T47D (cell line): ENCODE measurements at regions not wholly inside any gene's neighbourhood (a gene's known extent, or its start where the extent isn't known, plus 50 kb on each side); places are given as distances from the start of the nearest gene placed in this dataset.
A peak's percentile ranks its signal among the peaks of the same experiment; 100 is the strongest.

ENCODE experiments used
- DNase-seq, 2 experiments: peaks; one replicate each; pipeline versions ENCODE4 v3.0.0 to v3.0.0-alpha.2; 2011 to 2012; ENCODE audit warnings: low read depth in 1 of 2, low spot score in 1 of 2
- JUND ChIP-seq: IDR thresholded peaks from 2 replicates; pipeline ENCODE4 v1.6.1; 2012; ENCODE audit warnings: low read depth
- in situ Hi-C: cut with HindIII; loops from 2 replicates; pipeline ENCODE4 v1.10.0; 2016; ENCODE audit warnings: low sequenced_read_pairs, low pct_unique_long_range_greater_than_20kb

DNA sequence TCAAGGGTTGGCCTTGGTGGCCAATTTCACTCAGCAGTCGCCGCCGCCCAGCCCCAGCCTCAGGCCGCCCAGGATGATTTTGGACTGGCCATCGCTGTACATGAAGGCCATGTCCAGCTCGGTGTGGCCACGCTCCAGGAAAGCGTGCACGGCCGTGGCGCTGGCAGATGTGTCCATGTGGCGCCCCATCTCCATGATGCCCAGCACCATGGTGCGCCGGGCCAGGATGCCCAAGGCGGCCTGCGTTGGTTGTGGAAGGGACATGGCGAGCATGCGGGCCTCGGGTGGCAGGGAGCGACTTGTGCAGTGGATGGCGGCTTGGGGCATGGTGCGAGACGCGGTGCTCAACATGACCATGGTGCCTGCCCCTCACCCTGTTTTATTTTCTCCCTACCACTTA is 55.4 kb downstream of the ZCCHC12 start:
- in situ Hi-C loops, result no loop called here
- no peak for TF ChIP-seq JUND
- DNase-seq, result no peak

DNA sequence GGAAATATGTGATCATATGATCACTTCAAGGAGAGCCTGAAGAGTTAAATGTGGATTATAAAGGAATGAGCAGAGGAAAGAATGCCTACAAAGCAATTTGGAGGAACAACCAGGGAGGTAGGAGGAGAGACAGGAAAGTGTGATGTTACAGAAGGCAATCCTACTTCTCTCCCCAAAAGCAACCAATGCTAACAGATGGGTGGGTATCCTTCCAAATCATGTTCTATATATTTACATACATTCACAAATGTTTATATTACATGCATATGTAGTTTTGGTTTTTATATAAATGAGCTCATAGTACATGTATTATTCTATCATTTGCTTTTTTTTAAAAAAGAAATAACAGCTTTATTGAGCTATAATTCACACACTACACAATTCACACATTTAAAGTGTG is 56.0 kb downstream of the ZCCHC12 start:
- in situ Hi-C loops, result no loop called here
- TF ChIP-seq JUND, result no peak

DNA sequence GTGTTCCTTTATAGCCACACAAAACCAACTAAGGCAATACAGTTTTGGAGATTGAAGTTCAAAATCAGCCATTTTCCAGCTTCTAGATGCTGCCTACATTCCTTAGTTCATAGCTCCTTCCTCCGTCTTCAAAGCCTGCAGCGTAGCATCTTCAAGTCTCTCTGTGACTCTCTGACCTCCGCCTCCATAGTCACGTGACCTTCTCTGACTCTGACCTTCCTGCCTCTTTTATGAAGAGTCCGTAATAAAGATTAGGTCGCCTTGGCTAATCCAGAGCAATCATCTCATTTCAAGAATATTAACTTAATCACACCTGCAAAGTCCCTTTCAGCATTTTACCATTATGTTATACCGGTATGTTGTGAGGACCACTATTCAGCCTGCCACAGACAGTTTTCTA is 60.4 kb downstream of the ZCCHC12 start:
- in situ Hi-C loops, result no loop called here
- TF ChIP-seq JUND, result no peak
- no peak for DNase-seq

More for the DNA sequence above, 56.0 kb downstream of the ZCCHC12 start:
- no peak for DNase-seq

DNA sequence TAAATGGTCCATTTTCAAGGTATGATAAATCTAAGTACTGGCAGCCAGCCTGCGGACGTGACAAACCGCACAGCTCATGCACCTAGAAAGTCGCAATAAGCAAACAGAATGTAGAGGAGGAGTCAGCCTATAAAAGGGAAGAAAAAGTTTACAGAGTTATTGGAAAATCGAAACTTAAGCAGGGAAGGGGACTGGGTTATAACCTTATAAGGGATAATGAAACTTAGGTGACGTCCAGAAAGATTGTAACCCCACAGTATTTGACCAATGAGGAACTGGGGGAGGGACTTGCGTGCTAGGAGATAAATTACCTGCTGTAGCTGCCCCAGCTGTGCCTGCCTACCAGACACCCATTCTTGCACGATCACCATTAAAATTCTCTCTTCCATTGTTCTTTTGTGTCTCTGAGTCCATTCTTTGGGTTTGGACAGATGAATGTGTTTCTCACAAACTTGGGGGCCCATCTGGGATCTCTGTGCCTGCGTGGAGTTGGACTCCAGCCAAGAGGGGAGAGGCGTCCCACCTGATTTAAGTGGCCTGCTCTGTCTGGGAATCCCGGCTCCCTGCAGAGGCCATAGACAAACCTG is 61.0 kb downstream of the ZCCHC12 start:
- DNase-seq, result peak in 1 of 2 experiments; percentile 1
- no peak for TF ChIP-seq JUND
- in situ Hi-C loops, result no loop called here

DNA sequence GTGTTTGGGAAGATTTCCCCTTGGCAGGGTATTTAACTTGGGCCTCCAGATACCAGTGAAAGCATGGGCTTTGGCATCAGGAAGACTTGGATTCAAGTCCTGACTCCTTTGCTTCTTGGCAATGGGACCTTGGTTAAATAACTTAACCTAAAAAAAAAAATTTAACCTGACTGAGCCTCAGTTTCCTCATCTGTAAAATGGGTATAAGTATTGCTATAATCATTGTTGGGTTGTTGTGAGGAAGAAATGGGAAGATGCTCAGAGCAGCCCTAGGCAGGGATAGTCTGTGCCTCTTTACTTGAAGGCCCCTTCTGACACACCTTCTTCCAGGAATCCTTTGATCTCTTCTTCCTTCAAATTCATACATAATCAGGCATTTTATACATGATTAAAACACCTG is 70.3 kb downstream of the ZCCHC12 start:
- TF ChIP-seq JUND, result no peak
- DNase-seq, result no peak
- in situ Hi-C loops, result no loop called here

DNA sequence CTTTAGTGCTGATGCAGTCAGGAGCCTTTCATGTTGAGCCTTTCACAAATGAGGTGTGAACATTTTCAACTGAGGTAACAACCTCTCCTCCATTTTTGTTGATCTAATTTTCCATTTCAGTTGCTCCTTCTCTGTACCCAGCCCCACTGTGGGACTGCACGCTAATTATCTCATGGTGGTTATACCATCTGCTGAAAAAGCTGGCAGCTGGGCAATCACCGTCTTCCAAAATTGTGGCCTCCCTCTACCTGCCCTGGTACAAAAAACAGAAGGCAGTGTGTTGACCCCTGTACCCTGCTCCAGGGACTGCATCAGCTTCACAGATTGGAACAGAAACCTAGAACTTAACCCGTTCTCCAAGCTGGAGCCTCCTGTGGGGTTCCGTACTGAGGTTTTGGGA is 72.4 kb upstream of the LONRF3 start:
- no peak for TF ChIP-seq JUND
- in situ Hi-C loops, result no loop called here
- no peak for DNase-seq

DNA sequence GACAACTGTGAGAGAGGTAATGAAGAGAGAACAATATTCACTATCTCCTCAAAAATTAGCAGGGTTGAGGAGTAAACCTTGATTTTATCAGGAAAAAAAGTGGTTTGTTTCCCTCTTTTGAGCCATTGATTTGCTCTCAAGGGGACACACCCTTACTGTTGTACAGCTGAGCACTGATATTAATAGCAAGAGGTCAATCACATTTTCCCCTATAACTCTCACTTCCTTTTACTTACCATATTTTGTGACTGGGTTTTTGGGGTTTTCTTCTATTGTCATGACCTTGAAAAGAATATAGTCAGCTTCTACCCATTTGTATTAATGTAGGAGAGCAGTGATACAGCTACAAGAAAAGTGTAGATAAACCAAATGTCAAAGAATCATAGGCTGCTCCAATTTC is 70.2 kb upstream of the LONRF3 start:
- DNase-seq, result no peak
- TF ChIP-seq JUND, result no peak
- in situ Hi-C loops, result no loop called here

DNA sequence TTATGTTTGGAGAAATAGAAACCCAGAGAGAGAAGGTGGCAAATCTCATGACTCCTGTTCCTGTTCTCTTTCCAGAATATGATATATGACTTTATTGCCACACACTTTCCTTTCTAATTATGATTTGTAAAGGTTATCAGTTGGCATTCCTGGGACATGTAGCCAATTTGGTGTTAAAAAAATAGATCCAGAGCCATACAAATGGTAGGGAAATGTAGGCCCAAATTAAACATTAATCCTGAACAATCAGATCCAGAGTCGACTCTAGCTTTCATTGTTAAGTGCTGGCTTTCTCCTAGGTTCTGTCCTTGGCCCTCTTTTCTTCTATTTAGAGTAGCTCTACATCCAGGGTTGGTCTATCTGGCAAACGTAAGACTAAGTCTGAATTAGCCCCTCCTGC is 69.8 kb upstream of the LONRF3 start:
- in situ Hi-C loops, result no loop called here
- no peak for DNase-seq

More for the DNA sequence above, 69.8 kb upstream of the LONRF3 start:
- no peak for TF ChIP-seq JUND
